Mucosa of descending colon (tissue), 3 donors: ENCODE measurements at regions not wholly inside any gene's neighbourhood (a gene's known extent, or its start where the extent isn't known, plus 50 kb on each side); places are given as distances from the start of the nearest gene placed in this dataset.

Experiments
- ATAC-seq: fragments of 200-7000 bp; cut with Tn5 transposase; one replicate; pipeline ENCODE4 v1.9.1; 2020; ENCODE audit warnings: mild to moderate bottlenecking, moderate library complexity
- DNase-seq, 3 donors: peaks; one replicate each; pipeline ENCODE4 v3.0.0-alpha.2; 2020
- H3K36me3 ChIP-seq: fragments of 200-600 bp; one replicate; pipeline ENCODE4 v1.8.0; 2021; ENCODE audit warnings: low read depth, mild to moderate bottlenecking
- H3K4me1 ChIP-seq: fragments of 200-600 bp; one replicate; pipeline ENCODE4 v1.8.0; 2021; ENCODE audit warnings: low read depth, mild to moderate bottlenecking
- H3K4me3 ChIP-seq: fragments of 200-600 bp; one replicate; pipeline ENCODE4 v1.8.0; 2021; ENCODE audit warnings: mild to moderate bottlenecking
- H3K9me3 ChIP-seq: fragments of 200-600 bp; one replicate; pipeline ENCODE4 v1.8.0; 2021; ENCODE audit warnings: mild to moderate bottlenecking
- CTCF ChIP-seq: fragments of 200-600 bp; IDR thresholded peaks from one replicate; pipeline ENCODE4 v1.8.0; 2022; ENCODE audit warnings: antibody characterized with exemption, mild to moderate bottlenecking
- intact Hi-C, 2 donors: fragments of 100-400 bp; cut with DNase I in 1 of 2; cut with micrococcal nuclease in 1 of 2; formaldehyde crosslinking; loops; one replicate each; pipeline versions ENCODE4 v1.11.0 to v1.11.1; 2022; cut with DNase I, micrococcal nuclease
- donor health status: DM: no; HTN: no; CAD: no; lungs with moderate emphysema.
- donor health status: DM: no; HTN: no; CAD: no.
- donor health status: DM: no; HTN: yes; CAD: no.

- H3K4me3 ChIP-seq = no peak overlapping the region
- H3K36me3 ChIP-seq = no peaks in the 10 kb centered on the region
- H3K9me3 ChIP-seq = no peaks in the 10 kb centered on the region
- intact Hi-C loops = no loop called here
- H3K4me1 ChIP-seq = no peaks in the 10 kb centered on the region
- ATAC-seq (no peak), DNase-seq (no peak)
- no peak for TF ChIP-seq CTCF
Measured at GRCh38 chr22:49155770-49156580, 671.7 kb downstream of the BRD1 start.

- Histone ChIP-seq H3K9me3 (no peaks in the 10 kb centered on the region), H3K36me3 (no peaks in the 10 kb centered on the region), H3K4me3 (no peak overlapping the region), H3K4me1 (no peaks in the 10 kb centered on the region)
- intact Hi-C loops = no loop called here
- ATAC-seq (no peak), DNase-seq (no peak)
- no peak for TF ChIP-seq CTCF
Measured at GRCh38 chr22:49155039-49155769, 672.5 kb downstream of the BRD1 start.

- ATAC-seq (no peak), DNase-seq (peak in 1 of 3 donors; percentile 34)
- H3K4me1 ChIP-seq = no peaks in the 10 kb centered on the region
- TF ChIP-seq CTCF = no peak
- no peaks in the 10 kb centered on the region for H3K9me3 ChIP-seq
- no peak overlapping the region for H3K4me3 ChIP-seq
- no peaks in the 10 kb centered on the region for H3K36me3 ChIP-seq
- intact Hi-C loops = no loop called here
Measured at GRCh38 chr22:49154433-49154832, 673.2 kb downstream of the BRD1 start.

GRCh38 chr22:49153921-49154320 is 673.8 kb downstream of the BRD1 start:
- DNase-seq = no peak
- no peaks in the 10 kb centered on the region for H3K9me3 ChIP-seq
- H3K4me3 ChIP-seq = no peak overlapping the region
- no peak for TF ChIP-seq CTCF
- no peaks in the 10 kb centered on the region for H3K4me1 ChIP-seq
- intact Hi-C loops = no loop called here
- H3K36me3 ChIP-seq = no peaks in the 10 kb centered on the region
- no peak for ATAC-seq

- H3K36me3 ChIP-seq = no peaks in the 10 kb centered on the region
- H3K9me3 ChIP-seq = no peaks in the 10 kb centered on the region
- no peaks in the 10 kb centered on the region for H3K4me1 ChIP-seq
- no peak for TF ChIP-seq CTCF
- no peak overlapping the region for H3K4me3 ChIP-seq
- ATAC-seq (no peak), DNase-seq (peak in 1 of 3 donors; percentile 36)
- intact Hi-C loops = no loop called here
Measured at GRCh38 chr22:49152939-49153770, 674.5 kb downstream of the BRD1 start.
